ENCODE measurements at regions not wholly inside any gene's neighbourhood (a gene's known extent, or its start where the extent isn't known, plus 50 kb on each side); places are given as distances from the start of the nearest gene placed in this dataset.

DNA sequence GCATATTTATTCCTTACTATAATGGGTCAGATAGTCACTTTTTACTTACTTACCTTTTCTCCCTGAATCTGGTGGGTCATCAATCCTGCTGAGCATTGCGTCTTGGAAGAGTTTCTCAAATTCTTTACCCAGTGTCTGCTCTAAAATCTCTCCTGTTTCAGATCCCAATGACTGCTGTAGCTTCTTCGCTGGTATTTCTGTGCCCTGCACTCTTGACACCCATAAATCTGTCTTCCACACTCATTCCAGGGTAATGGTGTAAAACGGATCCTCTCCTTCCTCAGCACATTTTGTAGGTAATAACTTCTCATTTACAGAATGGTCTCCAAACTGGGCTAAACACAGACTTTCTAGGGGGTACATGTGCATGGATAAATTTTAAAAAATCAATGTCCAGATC, 407.4 kb downstream of the DMAC1 start (continued):
- no peak for TF ChIP-seq NRF1 (IDR thresholded peaks at IDR 0.05; ENCODE audit: low read depth, low read length)
- TF ChIP-seq YY1 (IDR thresholded peaks at IDR 0.05; ENCODE audit: low read depth, low read length) = no peak
- no peak for TF ChIP-seq BRCA1 (IDR thresholded peaks at IDR 0.05; ENCODE audit: low read depth, low read length)
- no peak for TF ChIP-seq GTF2F1 (IDR thresholded peaks at IDR 0.05; ENCODE audit: borderline replicate concordance, low read depth, low read length)

Measured in H1 (cell line).